Medulla oblongata (tissue), 1 donor: ENCODE measurements at regions not wholly inside any gene's neighbourhood (a gene's known extent, or its start where the extent isn't known, plus 50 kb on each side); places are given as distances from the start of the nearest gene placed in this dataset.

Source experiments
- DNase-seq: peaks from one replicate; pipeline ENCODE4 v3.0.0-alpha.2; 2015; ENCODE audit errors: extremely low spot score

- no peak for DNase-seq
Measured at GRCh38 chr3:177981576-177981975, 554.7 kb upstream of the KCNMB2 start.

- DNase-seq, result no peak
Measured at GRCh38 chr3:177982034-177982433, 554.2 kb upstream of the KCNMB2 start.

- no peak for DNase-seq
Measured at GRCh38 chr3:177983320-177983719, 552.9 kb upstream of the KCNMB2 start.

GRCh38 chr3:177992993-177993970 is 543.0 kb upstream of the KCNMB2 start:
- no peak for DNase-seq

GRCh38 chr3:177994976-177995375 is 541.3 kb upstream of the KCNMB2 start:
- DNase-seq, result no peak

- no peak for DNase-seq
Measured at GRCh38 chr3:177995381-177996085, 540.7 kb upstream of the KCNMB2 start.

- no peak for DNase-seq
Measured at GRCh38 chr3:178001670-178002101, 534.5 kb upstream of the KCNMB2 start.

GRCh38 chr3:178002113-178002512 is 534.1 kb upstream of the KCNMB2 start:
- no peak for DNase-seq

GRCh38 chr3:178003756-178004155 is 532.5 kb upstream of the KCNMB2 start:
- no peak for DNase-seq

GRCh38 chr3:178005961-178006360 is 530.3 kb upstream of the KCNMB2 start:
- no peak for DNase-seq

- no peak for DNase-seq
Measured at GRCh38 chr3:178010306-178010705, 525.9 kb upstream of the KCNMB2 start.

- no peak for DNase-seq
Measured at GRCh38 chr3:178019645-178020044, 516.6 kb upstream of the KCNMB2 start.

- no peak for DNase-seq
Measured at GRCh38 chr3:178022599-178022998, 513.6 kb upstream of the KCNMB2 start.

GRCh38 chr3:178028933-178029332 is 507.3 kb upstream of the KCNMB2 start:
- DNase-seq, result no peak

- no peak for DNase-seq
Measured at GRCh38 chr3:178036451-178037144, 499.6 kb upstream of the KCNMB2 start.

- no peak for DNase-seq
Measured at GRCh38 chr3:178041931-178042330, 494.3 kb upstream of the KCNMB2 start.

- DNase-seq, result no peak
Measured at GRCh38 chr3:178042376-178042775, 493.9 kb upstream of the KCNMB2 start.

- no peak for DNase-seq
Measured at GRCh38 chr3:178043084-178043483, 493.2 kb upstream of the KCNMB2 start.

- DNase-seq, result no peak
Measured at GRCh38 chr3:178044320-178044719, 491.9 kb upstream of the KCNMB2 start.

- no peak for DNase-seq
Measured at GRCh38 chr3:178047496-178047895, 488.7 kb upstream of the KCNMB2 start.

GRCh38 chr3:178048768-178049167 is 487.5 kb upstream of the KCNMB2 start:
- no peak for DNase-seq

GRCh38 chr3:178054471-178054870 is 481.8 kb upstream of the KCNMB2 start:
- DNase-seq, result no peak
